BLaER1 treated with 17β-estradiol and CSF1 and Interleukin-3, amounts not matched to agents 10 nM and 100 nM (cell line): ENCODE measurements at regions not wholly inside any gene's neighbourhood (a gene's known extent, or its start where the extent isn't known, plus 50 kb on each side); places are given as distances from the start of the nearest gene placed in this dataset.
A peak's percentile ranks its signal among the peaks of the same experiment; 100 is the strongest.

ENCODE experiments used
- H3K27ac ChIP-seq, 11 experiments: shearing (Covaris generic); formaldehyde crosslinking; 2 replicates each; pipeline ENCODE4 v1.8.1; 2022
- H3K27me3 ChIP-seq, 11 experiments: shearing (Covaris generic); formaldehyde crosslinking; 2 replicates each; pipeline ENCODE4 v1.8.1; 2022
- H3K36me3 ChIP-seq, 11 experiments: shearing (Covaris generic); formaldehyde crosslinking; 2 replicates each; pipeline ENCODE4 v1.8.1; 2022
- H3K4me1 ChIP-seq, 10 experiments: shearing (Covaris generic); formaldehyde crosslinking; 2 replicates each; pipeline ENCODE4 v1.8.1; 2022
- H3K4me2 ChIP-seq, 11 experiments: shearing (Covaris generic); formaldehyde crosslinking; 2 replicates each; pipeline ENCODE4 v1.8.1; 2022
- H3K4me3 ChIP-seq, 10 experiments: shearing (Covaris generic); formaldehyde crosslinking; 2 replicates each; pipeline ENCODE4 v1.8.1; 2022
- H3K9ac ChIP-seq, 11 experiments: shearing (Covaris generic); formaldehyde crosslinking; 2 replicates each; pipeline ENCODE4 v1.8.1; 2022
- H3K9me3 ChIP-seq, 11 experiments: shearing (Covaris generic); formaldehyde crosslinking; replicated peaks in 1 of 11; 2 replicates each; pipeline ENCODE4 v1.8.1; 2022
- H4K20me1 ChIP-seq, 11 experiments: shearing (Covaris generic); formaldehyde crosslinking; 2 replicates each; pipeline ENCODE4 v1.8.1; 2022
- Cebpa-rat ChIP-seq, 11 experiments: shearing (Covaris generic); IDR thresholded peaks; 2 replicates each; pipeline ENCODE4 v1.8.1; 2022

DNA sequence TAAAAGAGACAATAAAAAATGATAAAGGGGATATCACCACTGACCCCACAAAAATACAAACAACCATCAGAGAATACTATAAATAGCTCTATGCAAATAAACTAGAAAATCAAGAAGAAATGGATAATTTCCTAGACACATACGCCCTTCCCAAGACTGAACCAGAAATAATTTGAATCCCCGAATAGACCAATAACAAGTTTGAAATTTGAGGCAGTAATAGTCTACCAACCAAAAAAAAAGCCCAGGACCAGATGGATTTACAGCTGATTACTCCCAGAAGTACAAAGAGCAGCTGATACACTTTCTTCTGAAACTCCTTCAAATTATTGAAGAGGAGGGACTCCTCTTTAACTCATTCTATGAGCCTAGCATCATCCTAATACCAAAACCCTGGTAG lies 128.1 kb downstream of the DMRTA1 start:
- no peaks in the 10 kb centered on the region for H3K27me3 ChIP-seq
- TF ChIP-seq Cebpa-rat (IDR thresholded peaks at IDR 0.05), result no peak
- no peak overlapping the region for H3K4me2 ChIP-seq
- H3K36me3 ChIP-seq, result no peaks in the 10 kb centered on the region
- H3K9me3 ChIP-seq, result peaks cover 23 to 41% (median 28%) of the 10 kb centered on the region in 11 experiments
- no peak overlapping the region for H3K9ac ChIP-seq
- no peak overlapping the region for H3K4me3 ChIP-seq
- no peaks in the 10 kb centered on the region for H4K20me1 ChIP-seq
- no peaks in the 10 kb centered on the region for H3K4me1 ChIP-seq
- H3K27ac ChIP-seq, result no peak overlapping the region

DNA sequence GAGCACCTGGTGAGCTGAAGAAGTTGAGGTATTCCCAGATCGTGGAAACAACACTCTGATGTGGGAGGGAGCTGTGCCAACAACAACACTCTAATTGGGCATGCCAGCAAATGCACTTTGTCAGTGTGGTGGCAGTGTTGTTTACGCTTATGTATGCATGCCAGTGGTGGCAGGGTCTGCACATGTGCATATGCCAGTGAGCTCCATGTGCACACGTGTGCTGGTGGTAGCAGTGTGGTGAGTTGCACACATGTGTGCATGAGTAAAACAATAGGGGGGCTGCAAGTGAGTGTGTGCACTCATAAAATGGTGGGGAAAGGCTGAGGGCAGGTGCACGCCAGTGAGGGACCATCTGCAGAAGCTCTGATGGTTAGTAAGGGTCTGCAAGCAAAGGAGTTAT lies 134.2 kb downstream of the DMRTA1 start:
- Histone ChIP-seq H4K20me1 (no peaks in the 10 kb centered on the region), H3K4me2 (no peak overlapping the region), H3K4me1 (no peaks in the 10 kb centered on the region), H3K27me3 (no peaks in the 10 kb centered on the region), H3K27ac (no peak overlapping the region), H3K4me3 (no peak overlapping the region), H3K9ac (no peak overlapping the region), H3K9me3 (peaks cover 0 to 12% (median 0%) of the 10 kb centered on the region in 11 experiments; a peak in 4 of 22 replicates), H3K36me3 (no peaks in the 10 kb centered on the region)
- no peak for TF ChIP-seq Cebpa-rat (IDR thresholded peaks at IDR 0.05)

DNA sequence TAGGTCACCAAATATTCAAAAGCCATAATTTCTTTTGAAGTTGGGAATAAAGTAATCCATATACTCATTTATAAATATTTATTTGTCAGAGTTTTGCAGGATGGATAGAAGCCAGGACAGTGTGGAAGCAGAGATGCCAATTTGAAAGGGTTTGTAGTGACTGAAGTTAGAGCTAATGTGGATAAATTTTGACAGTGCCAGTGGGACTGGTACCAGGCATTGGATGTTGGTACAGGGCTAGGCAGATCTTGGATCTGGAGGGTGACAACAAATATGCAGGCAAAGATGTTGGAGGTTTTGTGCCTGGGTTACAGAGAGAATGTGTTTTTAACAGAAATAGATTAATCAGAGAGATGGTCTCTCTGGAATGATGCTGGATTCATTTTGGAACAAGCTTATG lies 135.6 kb downstream of the DMRTA1 start:
- no peaks in the 10 kb centered on the region for H3K27me3 ChIP-seq

DNA sequence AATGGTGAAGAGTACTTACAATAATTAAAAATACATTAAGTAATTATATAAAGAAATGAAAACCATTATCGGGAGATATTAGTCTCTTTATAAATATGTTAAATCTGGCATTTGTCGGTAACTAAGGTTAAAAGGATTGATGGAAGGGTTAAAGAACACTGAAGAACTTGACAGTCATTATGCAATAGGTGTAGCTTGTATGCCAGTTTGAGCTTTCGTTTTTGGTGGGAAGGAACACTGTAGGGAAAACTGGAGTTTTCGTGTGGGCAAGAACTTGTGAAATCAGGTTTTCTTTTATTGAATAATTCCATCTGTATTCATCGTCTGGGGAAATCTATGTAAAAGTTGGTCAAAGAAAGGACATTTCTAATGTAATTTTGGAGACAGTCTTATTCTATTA lies 142.3 kb downstream of the DMRTA1 start:
- no peaks in the 10 kb centered on the region for H3K9me3 ChIP-seq
- H3K27me3 ChIP-seq, result no peaks in the 10 kb centered on the region
- H3K36me3 ChIP-seq, result no peaks in the 10 kb centered on the region
- no peak overlapping the region for H3K9ac ChIP-seq
- H3K4me1 ChIP-seq, result no peaks in the 10 kb centered on the region
- H3K4me2 ChIP-seq, result no peak overlapping the region
- H3K27ac ChIP-seq, result no peak overlapping the region
- no peaks in the 10 kb centered on the region for H4K20me1 ChIP-seq
- H3K4me3 ChIP-seq, result no peak overlapping the region
- TF ChIP-seq Cebpa-rat (IDR thresholded peaks at IDR 0.05), result no peak

More for the DNA sequence above, 135.6 kb downstream of the DMRTA1 start:
- Histone ChIP-seq H3K4me3 (no peak overlapping the region), H3K27ac (no peak overlapping the region), H4K20me1 (no peaks in the 10 kb centered on the region), H3K9me3 (peaks cover 0 to 12% (median 0%) of the 10 kb centered on the region in 11 experiments; a peak in 4 of 22 replicates), H3K4me2 (no peak overlapping the region), H3K36me3 (no peaks in the 10 kb centered on the region), H3K9ac (no peak overlapping the region), H3K4me1 (no peaks in the 10 kb centered on the region)
- TF ChIP-seq Cebpa-rat (IDR thresholded peaks at IDR 0.05), result no peak

DNA sequence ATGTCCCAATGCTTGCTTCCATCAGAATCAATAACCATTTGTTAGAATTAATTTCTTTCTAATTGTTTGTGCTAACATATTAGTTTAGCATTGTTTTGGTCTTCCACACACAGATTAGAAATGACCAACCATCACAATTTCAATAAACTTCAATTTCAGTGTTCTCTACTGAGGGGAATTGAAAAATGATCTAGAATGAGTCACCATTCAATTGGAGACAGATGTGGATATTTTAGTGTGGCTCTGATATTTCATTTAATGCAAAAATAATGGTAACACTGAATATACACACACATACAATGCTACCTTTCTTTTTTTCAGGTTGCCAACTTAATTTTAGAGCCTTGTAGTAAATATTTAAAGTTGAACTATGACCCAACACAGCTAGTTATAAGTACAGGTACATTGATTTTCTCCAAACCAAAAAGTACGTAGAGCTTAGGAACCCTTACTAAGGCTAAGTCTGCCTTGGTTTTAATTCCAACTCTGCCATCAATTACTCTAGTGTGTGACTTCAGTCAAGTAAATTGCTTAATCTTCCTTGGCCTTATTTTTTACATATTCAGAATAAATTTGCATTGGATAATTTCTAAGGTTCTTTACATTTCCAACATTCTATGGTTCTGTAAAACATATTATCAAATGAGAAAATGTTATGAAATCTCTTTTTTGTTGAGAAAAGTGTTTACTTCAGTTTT lies 143.9 kb downstream of the DMRTA1 start:
- no peaks in the 10 kb centered on the region for H3K9me3 ChIP-seq
- TF ChIP-seq Cebpa-rat (IDR thresholded peaks at IDR 0.05), result no peak
- no peak overlapping the region for H3K27ac ChIP-seq
- H3K4me2 ChIP-seq, result no peak overlapping the region
- H3K36me3 ChIP-seq, result no peaks in the 10 kb centered on the region
- H3K27me3 ChIP-seq, result no peaks in the 10 kb centered on the region
- no peaks in the 10 kb centered on the region for H4K20me1 ChIP-seq
- no peaks in the 10 kb centered on the region for H3K4me1 ChIP-seq
- H3K9ac ChIP-seq, result no peak overlapping the region
- H3K4me3 ChIP-seq, result no peak overlapping the region

DNA sequence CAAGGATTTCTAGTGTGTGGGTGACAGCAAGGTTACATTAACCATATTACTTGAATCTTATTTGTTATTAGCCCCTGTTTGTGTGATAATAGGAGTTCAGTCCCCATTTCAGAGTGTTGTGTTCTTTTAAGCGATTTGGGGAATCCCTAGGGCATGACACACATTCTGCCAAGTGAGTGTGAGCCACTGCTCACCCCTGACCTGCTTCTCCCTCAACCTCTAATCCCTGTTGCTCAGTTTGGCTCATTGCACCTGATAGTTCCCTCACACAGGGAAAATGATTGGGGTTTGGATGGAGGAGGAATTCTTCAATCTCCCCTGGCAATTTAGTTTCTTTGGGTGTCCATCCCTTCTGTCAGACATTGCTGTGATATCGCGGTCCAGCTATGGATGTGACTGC lies 149.2 kb downstream of the DMRTA1 start:
- Histone ChIP-seq H3K4me1 (no peaks in the 10 kb centered on the region), H3K9me3 (no peaks in the 10 kb centered on the region), H3K9ac (no peak overlapping the region), H3K27ac (no peak overlapping the region), H4K20me1 (no peaks in the 10 kb centered on the region), H3K4me3 (no peak overlapping the region), H3K4me2 (no peak overlapping the region), H3K27me3 (no peaks in the 10 kb centered on the region), H3K36me3 (no peaks in the 10 kb centered on the region)
- no peak for TF ChIP-seq Cebpa-rat (IDR thresholded peaks at IDR 0.05)

DNA sequence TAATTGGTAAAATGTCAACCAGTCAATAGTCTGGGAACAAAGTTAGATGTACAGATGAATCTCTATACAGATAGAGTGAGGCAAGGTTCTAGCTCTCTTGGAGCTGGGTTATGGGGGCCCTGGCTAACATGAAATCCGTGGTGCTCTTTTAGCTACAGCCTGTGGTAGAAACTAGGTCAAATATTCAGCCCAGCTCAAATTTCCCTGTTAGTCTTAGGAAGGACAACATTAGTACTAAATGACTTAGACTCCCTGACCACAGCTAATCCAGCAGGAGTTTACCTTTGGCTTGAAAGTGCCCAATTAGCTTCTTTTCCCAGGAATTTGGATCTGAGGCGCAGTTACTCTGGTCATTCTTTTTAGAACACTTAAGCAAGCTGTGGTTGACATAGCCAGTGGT lies 170.5 kb downstream of the DMRTA1 start:
- H3K9ac ChIP-seq, result no peak overlapping the region
- H3K4me3 ChIP-seq, result no peak overlapping the region
- peaks cover 0 to 5% (median 0%) of the 10 kb centered on the region in 11 experiments; a peak in 1 of 22 replicates for H3K9me3 ChIP-seq
- no peak overlapping the region for H3K4me2 ChIP-seq
- H4K20me1 ChIP-seq, result no peaks in the 10 kb centered on the region
- H3K27me3 ChIP-seq, result no peaks in the 10 kb centered on the region
- no peaks in the 10 kb centered on the region for H3K36me3 ChIP-seq
- TF ChIP-seq Cebpa-rat (IDR thresholded peaks at IDR 0.05), result no peak
- no peak overlapping the region for H3K27ac ChIP-seq
- no peaks in the 10 kb centered on the region for H3K4me1 ChIP-seq

DNA sequence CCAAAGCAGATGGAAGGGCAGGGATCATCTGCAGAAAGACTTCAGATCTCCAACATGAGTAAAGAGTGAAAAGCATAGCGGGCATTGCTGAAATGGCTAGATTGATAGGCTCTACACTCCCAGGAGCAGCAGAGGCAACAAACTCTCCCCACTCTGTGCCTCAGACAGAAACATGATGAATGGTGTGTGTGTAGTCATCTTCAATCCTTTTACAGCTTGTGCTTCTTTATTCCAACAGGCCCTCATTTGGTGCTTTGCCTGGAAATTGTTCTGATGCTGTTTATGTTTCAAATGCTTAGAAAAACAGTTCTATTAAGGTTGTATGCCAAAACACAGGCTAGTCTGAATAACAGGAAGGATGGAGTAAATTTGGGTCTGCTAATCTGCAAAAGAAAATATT lies 176.2 kb downstream of the DMRTA1 start:
- H3K36me3 ChIP-seq, result no peaks in the 10 kb centered on the region
- H3K9me3 ChIP-seq, result no peaks in the 10 kb centered on the region
- H3K4me2 ChIP-seq, result no peak overlapping the region
- no peak for TF ChIP-seq Cebpa-rat (IDR thresholded peaks at IDR 0.05)
- no peak overlapping the region for H3K4me3 ChIP-seq
- H3K4me1 ChIP-seq, result no peaks in the 10 kb centered on the region
- no peak overlapping the region for H3K27ac ChIP-seq
- no peaks in the 10 kb centered on the region for H3K27me3 ChIP-seq
- no peaks in the 10 kb centered on the region for H4K20me1 ChIP-seq
- no peak overlapping the region for H3K9ac ChIP-seq

DNA sequence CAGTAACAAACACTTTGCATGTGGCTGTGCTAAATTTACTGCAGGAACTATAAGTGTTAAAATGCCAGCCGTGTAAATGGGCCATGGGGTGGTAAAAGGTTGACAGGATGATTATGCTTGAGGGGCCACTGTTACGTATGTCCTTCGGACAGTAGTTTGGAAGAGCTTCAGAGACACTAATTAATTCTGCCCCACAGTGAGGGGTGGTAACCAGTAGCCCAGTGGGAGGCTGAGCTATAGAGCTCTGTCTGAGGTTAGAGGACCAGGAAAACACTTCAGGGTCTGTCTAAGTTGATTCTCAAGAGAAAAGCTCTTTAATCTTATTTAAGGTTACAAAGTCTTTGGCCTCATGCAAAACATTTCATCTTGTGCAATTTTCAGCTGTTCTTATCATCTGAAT lies 176.6 kb downstream of the DMRTA1 start:
- Histone ChIP-seq H4K20me1 (no peaks in the 10 kb centered on the region), H3K4me1 (no peaks in the 10 kb centered on the region), H3K36me3 (no peaks in the 10 kb centered on the region), H3K4me3 (no peak overlapping the region), H3K9me3 (no peaks in the 10 kb centered on the region), H3K4me2 (no peak overlapping the region), H3K27me3 (no peaks in the 10 kb centered on the region), H3K27ac (no peak overlapping the region), H3K9ac (no peak overlapping the region)
- TF ChIP-seq Cebpa-rat (IDR thresholded peaks at IDR 0.05), result no peak

DNA sequence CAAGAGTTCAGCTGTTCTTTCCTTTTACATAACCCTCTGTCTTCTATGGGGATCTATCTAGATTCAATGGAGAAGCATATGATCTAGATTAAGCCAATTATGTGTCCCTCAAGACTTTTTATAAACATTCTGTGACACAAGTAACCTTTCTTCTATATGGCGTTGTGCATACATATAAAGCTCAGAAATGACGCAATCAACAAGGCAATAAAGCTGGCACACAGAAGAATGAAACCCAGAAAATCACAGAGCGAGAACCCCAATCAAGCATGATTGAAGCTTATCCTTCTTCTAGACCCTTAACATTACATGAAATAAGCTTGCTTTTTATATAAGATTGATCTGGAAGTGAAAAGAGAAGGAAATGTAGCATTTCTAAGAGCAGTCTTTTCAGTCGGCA lies 178.9 kb downstream of the DMRTA1 start:
- no peaks in the 10 kb centered on the region for H3K36me3 ChIP-seq
- no peak overlapping the region for H3K4me2 ChIP-seq
- TF ChIP-seq Cebpa-rat (IDR thresholded peaks at IDR 0.05), result peak in 4 of 11 experiments; percentile 11 to 42 (median 38); a peak in 4 of 22 replicates
- H3K27me3 ChIP-seq, result no peaks in the 10 kb centered on the region
- H3K4me3 ChIP-seq, result no peak overlapping the region
- H3K9ac ChIP-seq, result no peak overlapping the region
- H3K4me1 ChIP-seq, result no peaks in the 10 kb centered on the region
- H4K20me1 ChIP-seq, result no peaks in the 10 kb centered on the region
- no peaks in the 10 kb centered on the region for H3K9me3 ChIP-seq
- H3K27ac ChIP-seq, result no peak overlapping the region
